ENCODE measurements at regions not wholly inside any gene's neighbourhood (a gene's known extent, or its start where the extent isn't known, plus 50 kb on each side); places are given as distances from the start of the nearest gene placed in this dataset.

GRCh38 chr3:124676236-124676635, 54.0 kb upstream of the UMPS start:
- DNase-seq (ENCODE audit: low read depth) = peak; percentile 47

- DNase-seq (ENCODE audit: low read depth) = no peak
Observed at GRCh38 chr3:124679048-124679638, 51.1 kb upstream of the UMPS start.
